GM06990 (cell line): ENCODE measurements at regions not wholly inside any gene's neighbourhood (a gene's known extent, or its start where the extent isn't known, plus 50 kb on each side); places are given as distances from the start of the nearest gene placed in this dataset.

ENCODE experiments used
- DNase-seq: peaks from one replicate; pipeline ENCODE4 v3.0.0-alpha.2; 2011; ENCODE audit not compliant: insufficient read length; ENCODE audit errors: extremely low read depth
- H3K27me3 ChIP-seq: replicated peaks from 2 replicates; pipeline ENCODE4 v1.6.0; 2011; ENCODE audit warnings: low read length; ENCODE audit not compliant: control insufficient read depth, insufficient read depth
- H3K36me3 ChIP-seq: 2 replicates; pipeline ENCODE4 v1.5.1; 2011; ENCODE audit warnings: low read length; ENCODE audit not compliant: control insufficient read depth, insufficient read depth
- H3K4me3 ChIP-seq: replicated peaks from 2 replicates; pipeline ENCODE4 v1.5.1; 2011; ENCODE audit warnings: low read depth, mild to moderate bottlenecking, control low read depth, low read length
- CTCF ChIP-seq: IDR thresholded peaks from 2 replicates; pipeline ENCODE4 v1.5.1; 2011; ENCODE audit warnings: low read length, control low read depth, mild to moderate bottlenecking, inconsistent platforms; ENCODE audit not compliant: insufficient read depth, poor library complexity, severe bottlenecking

- no peak for DNase-seq
- TF ChIP-seq CTCF: no peak
- no peaks in the 10 kb centered on the region for H3K27me3 ChIP-seq
- H3K36me3 ChIP-seq: no peaks in the 10 kb centered on the region
- H3K4me3 ChIP-seq: no peak overlapping the region
These were observed 180.8 kb upstream of the KCNK2 start for GRCh38 chr1:214901718-214902117.

- H3K36me3 ChIP-seq: no peaks in the 10 kb centered on the region
- no peak for DNase-seq
- no peak for TF ChIP-seq CTCF
- H3K4me3 ChIP-seq: no peak overlapping the region
- no peaks in the 10 kb centered on the region for H3K27me3 ChIP-seq
These were observed 179.8 kb upstream of the KCNK2 start for GRCh38 chr1:214902636-214903320.

DNA sequence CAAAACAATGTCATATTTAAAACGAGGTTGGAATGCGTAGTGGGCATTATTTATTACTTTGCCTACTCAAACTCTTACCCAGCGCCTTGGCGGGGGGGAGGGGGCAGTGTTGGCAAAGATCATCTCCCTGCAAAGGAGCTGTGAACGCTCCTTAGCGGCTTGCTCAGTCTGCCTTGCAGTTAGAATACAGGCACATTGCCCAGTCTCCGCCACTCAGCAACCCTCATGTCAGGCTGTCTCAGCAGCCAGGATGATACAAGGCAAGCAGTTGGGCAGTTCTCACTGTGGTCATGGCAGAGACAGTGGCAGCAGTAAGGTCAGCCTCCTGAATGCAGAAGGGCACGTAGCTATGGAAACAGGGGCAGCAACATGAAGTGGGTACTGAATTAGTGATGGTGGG is 170.4 kb upstream of the KCNK2 start:
- no peaks in the 10 kb centered on the region for H3K36me3 ChIP-seq
- DNase-seq: no peak
- H3K27me3 ChIP-seq: no peaks in the 10 kb centered on the region
- TF ChIP-seq CTCF: no peak
- H3K4me3 ChIP-seq: no peak overlapping the region

GRCh38 chr1:214913966-214914365 is 168.6 kb upstream of the KCNK2 start:
- no peak overlapping the region for H3K4me3 ChIP-seq
- no peak for DNase-seq
- TF ChIP-seq CTCF: no peak
- no peaks in the 10 kb centered on the region for H3K27me3 ChIP-seq
- H3K36me3 ChIP-seq: no peaks in the 10 kb centered on the region

- no peak for TF ChIP-seq CTCF
- no peaks in the 10 kb centered on the region for H3K27me3 ChIP-seq
These were observed 165.4 kb upstream of the KCNK2 start for GRCh38 chr1:214917081-214917635.

More at GRCh38 chr1:214917081-214917635, 165.4 kb upstream of the KCNK2 start:
- peak; percentile 1 for DNase-seq
- no peaks in the 10 kb centered on the region for H3K36me3 ChIP-seq
- no peak overlapping the region for H3K4me3 ChIP-seq
